ENCODE measurements at regions not wholly inside any gene's neighbourhood (a gene's known extent, or its start where the extent isn't known, plus 50 kb on each side); places are given as distances from the start of the nearest gene placed in this dataset.

GRCh38 chr11:109867784-109868183 is 225.4 kb upstream of the ZC3H12C start:
- Histone ChIP-seq H3K4me2 (ENCODE audit: control insufficient read depth, extremely low read depth, insufficient read depth, low read depth, low read length) (no peak overlapping the region), H3K27ac (ENCODE audit: control insufficient read depth, insufficient read depth, low read length) (no peak overlapping the region), H3K27me3 (ENCODE audit: control insufficient read depth, extremely low read depth, insufficient read depth, low read length) (no peaks in the 10 kb centered on the region), H3K79me2 (ENCODE audit: control insufficient read depth, insufficient read depth, low read length) (no peaks in the 10 kb centered on the region), H3K4me3 (ENCODE audit: control insufficient read depth in 2 of 3, extremely low read depth in 1 of 3, insufficient read depth in 2 of 3, low read depth in 1 of 3, low read length in 3 of 3) (no peak overlapping the region), H2AFZ (ENCODE audit: control insufficient read depth, low read length) (no peak overlapping the region), H3K9ac (ENCODE audit: control insufficient read depth, extremely low read depth, insufficient read depth, low read length) (no peak overlapping the region), H4K20me1 (ENCODE audit: control insufficient read depth, extremely low read depth, insufficient read depth, low read length) (no peaks in the 10 kb centered on the region), H3K4me1 (ENCODE audit: control insufficient read depth, extremely low read depth, insufficient read depth, low read length) (peaks cover 8% of the 10 kb centered on the region), H3K36me3 (ENCODE audit: control insufficient read depth in 2 of 2, extremely low read depth in 1 of 2, insufficient read depth in 2 of 2, low read length in 2 of 2) (no peaks in the 10 kb centered on the region), H3K9me3 (ENCODE audit: control insufficient read depth, low read depth, low read length) (no peaks in the 10 kb centered on the region), H3K9me1 (ENCODE audit: control insufficient read depth, extremely low read depth, insufficient read depth, low read length) (no peaks in the 10 kb centered on the region)
- TF ChIP-seq EZH2 (IDR thresholded peaks at IDR 0.05; ENCODE audit: low read length): no peak
- TF ChIP-seq CTCF (optimal IDR thresholded peaks at IDR 0.05 in 1 of 3, IDR thresholded peaks at IDR 0.05 in 1 of 3, conservative IDR thresholded peaks at IDR 0.05 in 1 of 3; ENCODE audit: extremely low read depth in 1 of 3, insufficient read depth in 2 of 3, low read length in 3 of 3): no peak
- dilution Hi-C loops (cut with MboI; ENCODE audit: extremely low pct_ligation_motif_present, low sequenced_read_pairs): no loop called here
- no peak for FAIRE-seq
- DNase-seq (ENCODE audit: low read depth, low spot score): no peak

GRCh38 chr11:109869536-109869935 is 223.7 kb upstream of the ZC3H12C start:
- Histone ChIP-seq H3K4me2 (ENCODE audit: control insufficient read depth, extremely low read depth, insufficient read depth, low read depth, low read length) (no peak overlapping the region), H3K79me2 (ENCODE audit: control insufficient read depth, insufficient read depth, low read length) (no peaks in the 10 kb centered on the region), H3K27ac (ENCODE audit: control insufficient read depth, insufficient read depth, low read length) (no peak overlapping the region), H3K9me3 (ENCODE audit: control insufficient read depth, low read depth, low read length) (no peaks in the 10 kb centered on the region), H3K36me3 (ENCODE audit: control insufficient read depth in 2 of 2, extremely low read depth in 1 of 2, insufficient read depth in 2 of 2, low read length in 2 of 2) (no peaks in the 10 kb centered on the region), H4K20me1 (ENCODE audit: control insufficient read depth, extremely low read depth, insufficient read depth, low read length) (no peaks in the 10 kb centered on the region), H2AFZ (ENCODE audit: control insufficient read depth, low read length) (no peak overlapping the region), H3K27me3 (ENCODE audit: control insufficient read depth, extremely low read depth, insufficient read depth, low read length) (no peaks in the 10 kb centered on the region), H3K9me1 (ENCODE audit: control insufficient read depth, extremely low read depth, insufficient read depth, low read length) (no peaks in the 10 kb centered on the region), H3K4me1 (ENCODE audit: control insufficient read depth, extremely low read depth, insufficient read depth, low read length) (peaks cover 8% of the 10 kb centered on the region), H3K9ac (ENCODE audit: control insufficient read depth, extremely low read depth, insufficient read depth, low read length) (no peak overlapping the region), H3K4me3 (ENCODE audit: control insufficient read depth in 2 of 3, extremely low read depth in 1 of 3, insufficient read depth in 2 of 3, low read depth in 1 of 3, low read length in 3 of 3) (no peak overlapping the region)
- TF ChIP-seq EZH2 (IDR thresholded peaks at IDR 0.05; ENCODE audit: low read length): no peak
- TF ChIP-seq CTCF (optimal IDR thresholded peaks at IDR 0.05 in 1 of 3, IDR thresholded peaks at IDR 0.05 in 1 of 3, conservative IDR thresholded peaks at IDR 0.05 in 1 of 3; ENCODE audit: extremely low read depth in 1 of 3, insufficient read depth in 2 of 3, low read length in 3 of 3): no peak
- no peak for FAIRE-seq
- dilution Hi-C loops (cut with MboI; ENCODE audit: extremely low pct_ligation_motif_present, low sequenced_read_pairs): no loop called here
- DNase-seq (ENCODE audit: low read depth, low spot score): no peak
